GM12878 (cell line): ENCODE measurements at regions not wholly inside any gene's neighbourhood (a gene's known extent, or its start where the extent isn't known, plus 50 kb on each side); places are given as distances from the start of the nearest gene placed in this dataset.

Source experiments
- ATAC-seq: fragments of 200-7000 bp; cut with Tn5 transposase; 3 replicates; pipeline ENCODE4 v1.9.1; 2020; ENCODE audit warnings: mild to moderate bottlenecking, moderate library complexity
- BruUV-seq: library from RNA; stranded (reverse); fragments of 400-500 nt; replicated peaks from 2 replicates; lab custom pipeline; 2021; lab: Mats Ljungman, UMichigan
- CTCF ChIA-PET: fragments of 300-600 bp; sonication (Branson Sonifier 250); formaldehyde crosslinking; extraction: SDS; loops from one replicate; lab custom pipeline; 2021; ENCODE audit warnings: inconsistent platforms; lab: Yijun Ruan, JAX
- POLR2A ChIA-PET: fragments of 350-600 bp; formaldehyde crosslinking; extraction: SDS; loops from one replicate; lab custom pipeline; 2021; ENCODE audit warnings: inconsistent platforms; lab: Charles Lee
- RAD21 ChIA-PET: fragments of 300-600 bp; sonication (Branson Sonifier 250); formaldehyde crosslinking; loops from one replicate; lab custom pipeline; 2023; ENCODE audit warnings: antibody characterized with exemption; ENCODE audit not compliant: unreplicated experiment; lab: Charles Lee
- SMC1A ChIA-PET: fragments of 300-600 bp; sonication (Branson Sonifier 250); formaldehyde crosslinking; loops from one replicate; lab custom pipeline; 2023; ENCODE audit not compliant: unreplicated experiment, uncharacterized antibody; lab: Charles Lee
- DNase-seq: peaks from one replicate; pipeline ENCODE4 v3.0.0-alpha.2; 2011; ENCODE audit warnings: low read depth, low spot score
- FAIRE-seq: peaks from 3 replicates; lab custom pipeline; 2011; peaks lifted over from hg19 to GRCh38; lab: Jason Lieb, UNC
- H2AFZ ChIP-seq: 2 replicates; pipeline ENCODE4 v1.6.0; 2011; ENCODE audit warnings: low read depth, low read length, control low read depth; ENCODE audit not compliant: control insufficient read depth
- H3K27ac ChIP-seq: 2 replicates; pipeline ENCODE4 v1.5.1; 2011; ENCODE audit warnings: control low read depth; ENCODE audit not compliant: control insufficient read depth, insufficient read depth
- H3K27me3 ChIP-seq, 2 experiments: replicated peaks in 1 of 2; 2 replicates each; pipeline versions ENCODE4 v1.6.0 to v1.6.1; 2011; ENCODE audit warnings: low read length in 1 of 2; ENCODE audit not compliant: control insufficient read depth in 2 of 2, insufficient read depth in 2 of 2
- H3K36me3 ChIP-seq, 2 experiments: 2 replicates each; pipeline ENCODE4 v1.5.1; 2011; ENCODE audit warnings: low read length in 1 of 2; ENCODE audit not compliant: control insufficient read depth in 2 of 2, insufficient read depth in 2 of 2
- H3K4me1 ChIP-seq: 2 replicates; pipeline ENCODE4 v1.6.1; 2011; ENCODE audit warnings: mild to moderate bottlenecking, low read length, moderate library complexity, mixed read lengths; ENCODE audit not compliant: control insufficient read depth, insufficient read depth
- H3K4me2 ChIP-seq: 2 replicates; pipeline ENCODE4 v1.6.0; 2011; ENCODE audit warnings: control low read depth; ENCODE audit not compliant: control insufficient read depth, insufficient read depth
- H3K4me3 ChIP-seq: fragments of 200-600 bp; sonication (generic); 2 replicates; pipeline ENCODE4 v1.5.1; 2016
- H3K79me2 ChIP-seq: 2 replicates; pipeline ENCODE4 v1.6.0; 2011; ENCODE audit warnings: low read length; ENCODE audit not compliant: control insufficient read depth, insufficient read depth
- H3K9ac ChIP-seq: 2 replicates; pipeline ENCODE4 v1.8.0; 2011; ENCODE audit warnings: low read length, control low read depth, mixed read lengths; ENCODE audit not compliant: control insufficient read depth, insufficient read depth
- H3K9me3 ChIP-seq: replicated peaks from 3 replicates; pipeline ENCODE4 v1.5.1; 2011; ENCODE audit warnings: mild to moderate bottlenecking, low read length; ENCODE audit not compliant: control insufficient read depth, insufficient read depth
- H4K20me1 ChIP-seq: 2 replicates; pipeline ENCODE4 v1.6.0; 2011; ENCODE audit not compliant: control insufficient read depth, insufficient read depth
- CEBPB ChIP-seq, 2 experiments: fragments of 150-350 bp in 1 of 2; IDR thresholded peaks; 2 replicates each; pipeline ENCODE4 v1.6.1; 2012 to 2014; ENCODE audit warnings: low read depth in 2 of 2, low read length in 2 of 2, borderline replicate concordance in 1 of 2, inconsistent platforms in 1 of 2
- E2F4 ChIP-seq: IDR thresholded peaks from 2 replicates; pipeline ENCODE4 v1.6.1; 2012; ENCODE audit warnings: low read depth, low read length, improper control_type of control experiment
- FOXM1 ChIP-seq: IDR thresholded peaks from 2 replicates; pipeline ENCODE4 v1.6.1; 2012; ENCODE audit warnings: low read depth, mild to moderate bottlenecking, inconsistent platforms, low read length, moderate library complexity
- GABPA ChIP-seq: IDR thresholded peaks from 2 replicates; pipeline ENCODE4 v1.6.1; 2014; ENCODE audit warnings: antibody characterized with exemption, low read depth, mild to moderate bottlenecking, inconsistent platforms
- HCFC1 ChIP-seq: fragments of 150-350 bp; IDR thresholded peaks from 2 replicates; pipeline ENCODE4 v1.6.1; 2014; ENCODE audit warnings: low read length
- KDM1A ChIP-seq: fragments of 200-600 bp; sonication (generic); IDR thresholded peaks from 2 replicates; pipeline ENCODE4 v1.6.1; 2016; ENCODE audit warnings: borderline replicate concordance
- MLLT1 ChIP-seq: fragments of 450-650 bp; IDR thresholded peaks from 2 replicates; pipeline ENCODE4 v1.6.1; 2016; ENCODE audit warnings: mild to moderate bottlenecking
- RAD51 ChIP-seq: fragments of 450-650 bp; IDR thresholded peaks from 2 replicates; pipeline ENCODE4 v1.6.1; 2016; ENCODE audit warnings: moderate library complexity, mild to moderate bottlenecking, inconsistent platforms
- RBBP5 ChIP-seq: fragments of 200-600 bp; sonication (generic); conservative IDR thresholded peaks from 2 replicates; pipeline ENCODE4 v1.6.1; 2016
- SP1 ChIP-seq: IDR thresholded peaks from one replicate; pipeline ENCODE4 v1.6.1; 2011; ENCODE audit warnings: low read depth, low read length
- SPI1 ChIP-seq: IDR thresholded peaks from 2 replicates; pipeline ENCODE4 v1.6.1; 2011; ENCODE audit warnings: low read depth, mild to moderate bottlenecking, low read length, moderate library complexity, borderline replicate concordance; ENCODE audit not compliant: insufficient read depth
- SUZ12 ChIP-seq: fragments of 200-600 bp; sonication (generic); IDR thresholded peaks from one replicate; pipeline ENCODE4 v1.6.1; 2018; ENCODE audit warnings: antibody characterized with exemption, mild to moderate bottlenecking; ENCODE audit not compliant: unreplicated experiment
- WRNIP1 ChIP-seq: IDR thresholded peaks from 2 replicates; pipeline ENCODE4 v1.6.1; 2011; ENCODE audit warnings: low read depth, low read length, improper control_type of control experiment, borderline replicate concordance
- ZSCAN29 ChIP-seq: fragments of 450-650 bp; IDR thresholded peaks from 2 replicates; pipeline ENCODE4 v1.6.1; 2017; ENCODE audit warnings: mild to moderate bottlenecking, moderate library complexity
- WGBS: methylation state at CpG from one replicate; pipeline ENCODE4 v1.1.6; 2016; ENCODE audit warnings: low lambda C conversion rate; ENCODE audit not compliant: insufficient replicate concordance, insufficient coverage; ENCODE audit errors: missing lambda C conversion rate; 5-methylcytosine and 5-hydroxymethylcytosine counted together
- in situ Hi-C: fragments of 300-500 bp; cut with MboI; formaldehyde crosslinking; loops from 9 replicates; pipeline ENCODE4 v1.14.3; 2018; ENCODE audit warnings: mixed read lengths
- intact Hi-C: fragments of 100-400 bp; cut with micrococcal nuclease; formaldehyde crosslinking; loops from one replicate; pipeline ENCODE4 v1.14.2; 2022; ENCODE audit not compliant: unreplicated experiment
- TF ChIP-seq, protein P1 (sequence below): fragments of 150-350 bp; IDR thresholded peaks from 2 replicates; pipeline ENCODE4 v1.6.1; 2016; ENCODE audit warnings: low read depth, low read length
- TF ChIP-seq, protein P2 (sequence below): fragments of 450-650 bp; IDR thresholded peaks from 2 replicates; pipeline ENCODE4 v1.6.1; 2018; ENCODE audit warnings: mild to moderate bottlenecking, low read depth, moderate library complexity; ENCODE audit not compliant: partially characterized antibody

DNA sequence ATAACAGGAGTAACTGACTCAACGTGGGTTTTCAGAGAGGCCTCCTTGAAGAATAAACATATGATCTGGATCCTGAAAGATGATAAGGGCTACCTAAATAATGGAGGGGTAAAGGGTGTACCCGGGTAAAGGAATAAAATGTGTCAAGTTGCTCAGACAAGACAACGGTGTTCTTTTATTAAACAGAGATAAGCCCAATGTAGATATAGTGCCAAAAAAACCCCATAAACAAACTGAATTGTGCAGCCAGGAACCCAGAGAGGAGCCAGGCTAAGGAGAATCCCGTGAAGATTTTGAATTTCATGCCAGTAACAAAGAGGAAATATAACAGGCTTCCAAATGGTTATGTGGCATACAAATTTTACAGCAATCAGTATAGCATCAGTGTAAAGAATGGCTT lies 618.2 kb downstream of the CPS1 start (continued):
- TF ChIP-seq MLLT1 (no peak), SP1 (no peak), HCFC1 (no peak)

DNA sequence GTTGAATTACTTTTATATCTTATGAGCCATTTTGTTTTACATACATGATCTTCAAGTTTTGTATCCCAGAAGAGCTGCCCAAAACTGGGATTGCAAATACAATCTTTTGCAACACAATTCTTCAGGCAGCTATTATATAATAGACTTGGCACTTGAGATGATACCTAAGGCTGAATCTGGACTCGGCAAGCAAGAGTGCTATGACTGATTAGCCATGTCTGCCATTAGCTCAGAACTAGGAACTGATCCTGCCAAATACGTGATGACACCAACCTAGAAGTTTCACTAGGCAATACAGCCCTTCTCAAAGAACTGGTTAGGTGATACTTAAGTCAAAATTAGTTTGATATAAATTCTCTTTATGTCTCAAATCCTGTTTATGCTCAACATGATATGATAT lies 619.6 kb downstream of the CPS1 start:
- intact Hi-C loops (no loop called here), in situ Hi-C loops (no loop called here)
- DNase-seq (no peak), ATAC-seq (no peak), FAIRE-seq (no peak)
- WGBS, result 4% methylated on average over 2 of the region's 2 CpGs
- H3K4me3 ChIP-seq, result no peak overlapping the region
- H3K9ac ChIP-seq, result no peak overlapping the region
- H3K27me3 ChIP-seq, result no peaks in the 10 kb centered on the region
- H3K4me2 ChIP-seq, result no peak overlapping the region
- ChIA-PET CTCF (interaction anchor here (0.7 kb wide), 1 partner anchor 18 kb away, joined by 3 read pairs; no protein-coding TSS in a partner anchor), POLR2A (no interaction called here), SMC1A (no interaction called here), RAD21 (no interaction called here)
- no TSS peak for BruUV-seq
- no peaks in the 10 kb centered on the region for H3K36me3 ChIP-seq
- H3K9me3 ChIP-seq, result no peaks in the 10 kb centered on the region
- no peak overlapping the region for H2AFZ ChIP-seq
- no peak overlapping the region for H3K27ac ChIP-seq
- no peaks in the 10 kb centered on the region for H3K79me2 ChIP-seq
- H4K20me1 ChIP-seq, result no peaks in the 10 kb centered on the region
- H3K4me1 ChIP-seq, result no peaks in the 10 kb centered on the region
- TF ChIP-seq KDM1A (no peak), RBBP5 (no peak), FOXM1 (no peak), SUZ12 (no peak), GABPA (no peak), ZSCAN29 (no peak), CEBPB (IDR thresholded peaks at IDR 0.05; ENCODE audit: borderline replicate concordance in 1 of 2, low read depth in 2 of 2, low read length in 2 of 2) (no peak), SPI1 (no peak), WRNIP1 (no peak), RAD51 (no peak), E2F4 (no peak)
- TF ChIP-seq, protein P1, sequence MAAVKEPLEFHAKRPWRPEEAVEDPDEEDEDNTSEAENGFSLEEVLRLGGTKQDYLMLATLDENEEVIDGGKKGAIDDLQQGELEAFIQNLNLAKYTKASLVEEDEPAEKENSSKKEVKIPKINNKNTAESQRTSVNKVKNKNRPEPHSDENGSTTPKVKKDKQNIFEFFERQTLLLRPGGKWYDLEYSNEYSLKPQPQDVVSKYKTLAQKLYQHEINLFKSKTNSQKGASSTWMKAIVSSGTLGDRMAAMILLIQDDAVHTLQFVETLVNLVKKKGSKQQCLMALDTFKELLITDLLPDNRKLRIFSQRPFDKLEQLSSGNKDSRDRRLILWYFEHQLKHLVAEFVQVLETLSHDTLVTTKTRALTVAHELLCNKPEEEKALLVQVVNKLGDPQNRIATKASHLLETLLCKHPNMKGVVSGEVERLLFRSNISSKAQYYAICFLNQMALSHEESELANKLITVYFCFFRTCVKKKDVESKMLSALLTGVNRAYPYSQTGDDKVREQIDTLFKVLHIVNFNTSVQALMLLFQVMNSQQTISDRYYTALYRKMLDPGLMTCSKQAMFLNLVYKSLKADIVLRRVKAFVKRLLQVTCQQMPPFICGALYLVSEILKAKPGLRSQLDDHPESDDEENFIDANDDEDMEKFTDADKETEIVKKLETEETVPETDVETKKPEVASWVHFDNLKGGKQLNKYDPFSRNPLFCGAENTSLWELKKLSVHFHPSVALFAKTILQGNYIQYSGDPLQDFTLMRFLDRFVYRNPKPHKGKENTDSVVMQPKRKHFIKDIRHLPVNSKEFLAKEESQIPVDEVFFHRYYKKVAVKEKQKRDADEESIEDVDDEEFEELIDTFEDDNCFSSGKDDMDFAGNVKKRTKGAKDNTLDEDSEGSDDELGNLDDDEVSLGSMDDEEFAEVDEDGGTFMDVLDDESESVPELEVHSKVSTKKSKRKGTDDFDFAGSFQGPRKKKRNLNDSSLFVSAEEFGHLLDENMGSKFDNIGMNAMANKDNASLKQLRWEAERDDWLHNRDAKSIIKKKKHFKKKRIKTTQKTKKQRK, result no peak
- TF ChIP-seq, protein P2, sequence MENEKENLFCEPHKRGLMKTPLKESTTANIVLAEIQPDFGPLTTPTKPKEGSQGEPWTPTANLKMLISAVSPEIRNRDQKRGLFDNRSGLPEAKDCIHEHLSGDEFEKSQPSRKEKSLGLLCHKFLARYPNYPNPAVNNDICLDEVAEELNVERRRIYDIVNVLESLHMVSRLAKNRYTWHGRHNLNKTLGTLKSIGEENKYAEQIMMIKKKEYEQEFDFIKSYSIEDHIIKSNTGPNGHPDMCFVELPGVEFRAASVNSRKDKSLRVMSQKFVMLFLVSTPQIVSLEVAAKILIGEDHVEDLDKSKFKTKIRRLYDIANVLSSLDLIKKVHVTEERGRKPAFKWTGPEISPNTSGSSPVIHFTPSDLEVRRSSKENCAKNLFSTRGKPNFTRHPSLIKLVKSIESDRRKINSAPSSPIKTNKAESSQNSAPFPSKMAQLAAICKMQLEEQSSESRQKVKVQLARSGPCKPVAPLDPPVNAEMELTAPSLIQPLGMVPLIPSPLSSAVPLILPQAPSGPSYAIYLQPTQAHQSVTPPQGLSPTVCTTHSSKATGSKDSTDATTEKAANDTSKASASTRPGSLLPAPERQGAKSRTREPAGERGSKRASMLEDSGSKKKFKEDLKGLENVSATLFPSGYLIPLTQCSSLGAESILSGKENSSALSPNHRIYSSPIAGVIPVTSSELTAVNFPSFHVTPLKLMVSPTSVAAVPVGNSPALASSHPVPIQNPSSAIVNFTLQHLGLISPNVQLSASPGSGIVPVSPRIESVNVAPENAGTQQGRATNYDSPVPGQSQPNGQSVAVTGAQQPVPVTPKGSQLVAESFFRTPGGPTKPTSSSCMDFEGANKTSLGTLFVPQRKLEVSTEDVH, result no peak
